ENCODE measurements at regions not wholly inside any gene's neighbourhood (a gene's known extent, or its start where the extent isn't known, plus 50 kb on each side); places are given as distances from the start of the nearest gene placed in this dataset.

DNA sequence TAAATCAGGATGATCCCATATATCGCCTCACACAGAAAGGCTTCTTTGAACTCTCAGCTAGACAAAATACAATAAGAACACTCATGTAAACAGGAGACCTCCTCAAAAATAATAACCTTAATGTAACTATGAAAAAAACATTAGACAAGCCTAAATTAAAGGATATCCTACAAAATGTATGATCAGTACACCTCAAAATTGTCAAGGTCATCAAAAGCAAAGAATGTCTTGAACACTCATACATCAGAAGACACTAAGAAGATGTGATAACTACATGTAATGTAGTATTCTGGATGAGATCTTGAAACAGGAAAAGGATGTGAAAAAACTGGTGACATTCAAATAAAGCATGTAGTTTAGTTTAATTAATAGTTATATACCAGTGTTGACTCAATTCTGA, 616.8 kb upstream of the ZEB2 start:
- Histone ChIP-seq H2BK5ac (ENCODE audit: insufficient read length, low read length) (no peak overlapping the region), H2AFZ (ENCODE audit: low read length) (no peak overlapping the region), H2BK120ac (ENCODE audit: low read depth, low read length, poor library complexity, severe bottlenecking) (no peak overlapping the region), H4K5ac (ENCODE audit: insufficient read length, low read depth, low read length) (no peak overlapping the region), H3K4me1 (ENCODE audit: insufficient read depth, low read length) (no peaks in the 10 kb centered on the region; the same call in 1 of the 2 replicates), H2BK20ac (ENCODE audit: low read depth, low read length, poor library complexity, severe bottlenecking) (no peak overlapping the region), H3K9ac (ENCODE audit: extremely low read depth, insufficient read length, low read length) (no peak overlapping the region), H3K23ac (ENCODE audit: insufficient read length, low read depth, low read length) (no peak overlapping the region), H3K4ac (ENCODE audit: low read depth, low read length) (no peak overlapping the region), H2BK15ac (ENCODE audit: low read depth, low read length) (no peak overlapping the region), H2AK5ac (ENCODE audit: insufficient read length, low read length) (no peak overlapping the region), H3K18ac (ENCODE audit: insufficient read length, low read depth, low read length) (no peak overlapping the region), H4K20me1 (ENCODE audit: control insufficient read depth, insufficient read depth, insufficient read length) (no peaks in the 10 kb centered on the region), H3K23me2 (ENCODE audit: insufficient read length, low read depth, low read length, poor library complexity, severe bottlenecking) (no peaks in the 10 kb centered on the region), H3T11ph (ENCODE audit: low read length) (no peak overlapping the region), H2BK12ac (ENCODE audit: insufficient read length, low read depth, low read length) (no peak overlapping the region), H3K9me3 (ENCODE audit: control insufficient read depth, low read depth, low read length) (no peaks in the 10 kb centered on the region), H3K27ac (ENCODE audit: insufficient read length, low read depth, low read length) (no peak overlapping the region), H4K91ac (ENCODE audit: insufficient read length, low read depth, low read length) (no peak overlapping the region), H3K27me3 (ENCODE audit: insufficient read depth, low read length) (no peaks in the 10 kb centered on the region), H4K8ac (replicated peaks; ENCODE audit: insufficient read length, low read depth, low read length) (no peak overlapping the region), H3K14ac (ENCODE audit: insufficient read depth, low read length) (no peak overlapping the region), H3K56ac (ENCODE audit: insufficient read length, low read depth, low read length) (no peak overlapping the region), H3K4me2 (ENCODE audit: insufficient read depth, insufficient read length, low read length) (no peak overlapping the region), H3K79me2 (ENCODE audit: insufficient read depth, low read length) (no peaks in the 10 kb centered on the region), H3K79me1 (ENCODE audit: insufficient read depth, low read depth, low read length, poor library complexity, severe bottlenecking) (no peaks in the 10 kb centered on the region)
- Mint-ChIP-seq H3K36me3 (ENCODE audit: insufficient read depth in 1 of 3, low read depth in 3 of 3) (no peaks in the 10 kb centered on the region; a peak in 2 of 7 replicates), H3K9me3 (peaks cover 0 to 2% of the 10 kb centered on the region in 2 experiments; a peak in 1 of 5 replicates), H3K27me3 (ENCODE audit: low read depth) (no peaks in the 10 kb centered on the region), H3K4me3 (no peak overlapping the region), H3K27ac (no peak overlapping the region), H3K4me1 (peaks cover 0 to 4% of the 10 kb centered on the region in 2 experiments; a peak in 2 of 4 replicates)
- TF ChIP-seq, protein P1, sequence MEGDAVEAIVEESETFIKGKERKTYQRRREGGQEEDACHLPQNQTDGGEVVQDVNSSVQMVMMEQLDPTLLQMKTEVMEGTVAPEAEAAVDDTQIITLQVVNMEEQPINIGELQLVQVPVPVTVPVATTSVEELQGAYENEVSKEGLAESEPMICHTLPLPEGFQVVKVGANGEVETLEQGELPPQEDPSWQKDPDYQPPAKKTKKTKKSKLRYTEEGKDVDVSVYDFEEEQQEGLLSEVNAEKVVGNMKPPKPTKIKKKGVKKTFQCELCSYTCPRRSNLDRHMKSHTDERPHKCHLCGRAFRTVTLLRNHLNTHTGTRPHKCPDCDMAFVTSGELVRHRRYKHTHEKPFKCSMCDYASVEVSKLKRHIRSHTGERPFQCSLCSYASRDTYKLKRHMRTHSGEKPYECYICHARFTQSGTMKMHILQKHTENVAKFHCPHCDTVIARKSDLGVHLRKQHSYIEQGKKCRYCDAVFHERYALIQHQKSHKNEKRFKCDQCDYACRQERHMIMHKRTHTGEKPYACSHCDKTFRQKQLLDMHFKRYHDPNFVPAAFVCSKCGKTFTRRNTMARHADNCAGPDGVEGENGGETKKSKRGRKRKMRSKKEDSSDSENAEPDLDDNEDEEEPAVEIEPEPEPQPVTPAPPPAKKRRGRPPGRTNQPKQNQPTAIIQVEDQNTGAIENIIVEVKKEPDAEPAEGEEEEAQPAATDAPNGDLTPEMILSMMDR (conservative IDR thresholded peaks at IDR 0.05) = no peak
- no CpG with 5 or more reads among the region's 1 CpG for WGBS (ENCODE audit: extremely low coverage, insufficient read length, low lambda C conversion rate)
- DNase-seq = no peak
